GM06990 (cell line): ENCODE measurements at regions not wholly inside any gene's neighbourhood (a gene's known extent, or its start where the extent isn't known, plus 50 kb on each side); places are given as distances from the start of the nearest gene placed in this dataset.

ENCODE experiments used
- DNase-seq: peaks from one replicate; pipeline ENCODE4 v3.0.0-alpha.2; 2011; ENCODE audit not compliant: insufficient read length; ENCODE audit errors: extremely low read depth
- H3K27me3 ChIP-seq: replicated peaks from 2 replicates; pipeline ENCODE4 v1.6.0; 2011; ENCODE audit warnings: low read length; ENCODE audit not compliant: control insufficient read depth, insufficient read depth
- H3K36me3 ChIP-seq: 2 replicates; pipeline ENCODE4 v1.5.1; 2011; ENCODE audit warnings: low read length; ENCODE audit not compliant: control insufficient read depth, insufficient read depth
- H3K4me3 ChIP-seq: replicated peaks from 2 replicates; pipeline ENCODE4 v1.5.1; 2011; ENCODE audit warnings: low read depth, mild to moderate bottlenecking, control low read depth, low read length
- CTCF ChIP-seq: IDR thresholded peaks from 2 replicates; pipeline ENCODE4 v1.5.1; 2011; ENCODE audit warnings: low read length, control low read depth, mild to moderate bottlenecking, inconsistent platforms; ENCODE audit not compliant: insufficient read depth, poor library complexity, severe bottlenecking

- H3K4me3 ChIP-seq = no peak overlapping the region
- no peaks in the 10 kb centered on the region for H3K27me3 ChIP-seq
- no peak for DNase-seq
- H3K36me3 ChIP-seq = no peaks in the 10 kb centered on the region
- TF ChIP-seq CTCF = no peak
These were observed 132.8 kb upstream of the SPACA1 start for GRCh38 chr6:87914637-87915395.

- TF ChIP-seq CTCF = no peak
- Histone ChIP-seq H3K27me3 (no peaks in the 10 kb centered on the region), H3K4me3 (no peak overlapping the region), H3K36me3 (no peaks in the 10 kb centered on the region)
- DNase-seq = no peak
These were observed 133.7 kb upstream of the SPACA1 start for GRCh38 chr6:87913974-87914373.

DNA sequence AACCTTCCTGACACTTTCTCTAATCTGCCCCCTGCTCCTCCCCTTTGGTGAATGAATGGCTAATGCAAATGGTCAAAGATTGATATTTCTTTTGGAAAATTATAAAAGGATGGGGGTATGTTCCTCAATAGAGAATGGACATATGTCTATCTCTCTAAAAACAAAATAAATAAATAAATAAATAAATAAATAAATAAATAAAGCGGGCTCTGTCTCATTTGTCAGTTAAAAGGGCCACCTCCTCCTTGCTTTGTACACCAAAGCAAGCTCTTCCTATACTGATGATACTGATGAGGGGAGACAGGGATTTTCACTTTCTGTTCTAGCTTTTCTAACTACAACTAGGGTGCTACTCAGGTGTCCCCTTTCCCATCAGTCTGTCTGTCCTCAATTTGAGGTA lies 135.5 kb upstream of the SPACA1 start:
- no peak for TF ChIP-seq CTCF
- no peak overlapping the region for H3K4me3 ChIP-seq
- no peaks in the 10 kb centered on the region for H3K36me3 ChIP-seq
- DNase-seq = no peak
- H3K27me3 ChIP-seq = no peaks in the 10 kb centered on the region

DNA sequence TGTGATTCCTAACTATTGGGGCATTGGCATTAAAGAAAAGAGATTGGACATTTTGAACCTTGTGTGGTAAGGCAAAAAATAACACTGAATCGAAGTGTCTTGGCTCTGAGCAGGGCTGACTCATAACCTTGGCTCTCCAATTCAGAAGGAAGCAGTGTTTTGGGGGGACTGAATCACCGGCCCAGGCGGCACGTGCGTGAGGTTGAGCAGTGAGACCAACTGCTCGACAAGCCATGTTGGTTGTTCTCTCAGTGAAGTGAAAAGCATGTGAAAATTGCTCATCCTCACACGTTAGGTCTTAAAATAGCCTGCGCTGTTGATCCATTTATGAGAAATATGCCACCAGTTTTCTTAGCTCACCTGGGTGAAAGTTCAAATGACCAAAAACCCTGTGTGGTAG lies 137.8 kb upstream of the SPACA1 start:
- H3K4me3 ChIP-seq = no peak overlapping the region
- no peaks in the 10 kb centered on the region for H3K36me3 ChIP-seq
- DNase-seq = no peak
- TF ChIP-seq CTCF = no peak
- no peaks in the 10 kb centered on the region for H3K27me3 ChIP-seq

DNA sequence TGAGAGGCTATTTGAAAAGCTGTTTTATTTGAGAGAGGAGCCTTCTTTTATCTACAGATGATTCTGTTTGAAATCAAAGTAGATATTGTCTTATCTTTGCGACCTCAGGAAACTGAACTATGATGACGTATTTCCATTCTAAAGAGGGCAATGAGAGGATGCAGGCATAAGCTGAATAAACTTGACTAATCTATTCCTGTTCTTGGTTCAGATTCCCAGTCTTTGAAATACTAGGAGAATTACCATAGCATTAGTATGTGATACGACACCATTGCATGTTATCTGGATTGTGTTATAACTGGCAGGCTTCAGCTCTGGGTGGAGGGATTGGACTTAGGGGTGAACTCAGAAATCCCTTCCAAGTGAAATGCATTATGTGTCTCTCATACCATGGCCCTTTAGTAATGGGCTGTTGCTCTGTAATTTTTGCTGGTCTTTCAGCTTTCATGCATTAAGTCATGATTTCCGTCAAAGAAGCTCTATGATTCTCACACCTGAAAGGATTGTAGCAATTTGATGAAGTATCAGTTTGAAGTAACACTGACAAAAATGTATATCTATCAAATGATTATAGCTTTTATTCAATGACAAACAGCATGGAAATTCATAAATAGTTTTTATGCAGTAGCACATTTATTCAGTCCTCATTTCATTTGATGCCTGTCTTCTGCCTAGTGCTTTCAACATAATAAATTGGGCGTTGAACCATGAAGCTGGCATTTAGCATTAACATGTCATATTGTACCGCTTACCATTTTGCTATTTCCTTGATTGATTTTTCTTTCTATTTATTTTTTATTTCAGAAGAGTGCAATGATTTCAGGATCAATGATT lies 138.4 kb upstream of the SPACA1 start:
- Histone ChIP-seq H3K4me3 (no peak overlapping the region), H3K27me3 (no peaks in the 10 kb centered on the region), H3K36me3 (no peaks in the 10 kb centered on the region)
- no peak for TF ChIP-seq CTCF
- no peak for DNase-seq
